DND-41 (cell line): ENCODE measurements at regions not wholly inside any gene's neighbourhood (a gene's known extent, or its start where the extent isn't known, plus 50 kb on each side); places are given as distances from the start of the nearest gene placed in this dataset.

Experiments
- ATAC-seq: fragments of 200-7000 bp; cut with Tn5 transposase; 3 replicates; pipeline ENCODE4 v1.9.1; 2021; ENCODE audit warnings: low read depth; ENCODE audit not compliant: insufficient read depth
- DNase-seq: peaks from one replicate; pipeline ENCODE4 v3.0.0-alpha.2; 2020
- H2AFZ ChIP-seq: 2 replicates; pipeline ENCODE4 v1.6.0; 2012; ENCODE audit warnings: low read depth, low read length
- H3K27ac ChIP-seq: 2 replicates; pipeline ENCODE4 v1.5.1; 2012; ENCODE audit warnings: low read length, inconsistent platforms
- H3K27me3 ChIP-seq: fragments of 200-600 bp; sonication (generic); 2 replicates; pipeline ENCODE4 v1.6.0; 2012; ENCODE audit warnings: low read length, mild to moderate bottlenecking, inconsistent platforms; ENCODE audit not compliant: insufficient read depth, poor library complexity
- H3K36me3 ChIP-seq: 2 replicates; pipeline ENCODE4 v1.5.1; 2012; ENCODE audit warnings: low read length, inconsistent platforms; ENCODE audit not compliant: insufficient read depth
- H3K4me1 ChIP-seq: 2 replicates; pipeline ENCODE4 v1.5.1; 2012; ENCODE audit warnings: mild to moderate bottlenecking, low read length; ENCODE audit not compliant: insufficient read depth
- H3K4me2 ChIP-seq: 2 replicates; pipeline ENCODE4 v1.6.0; 2012; ENCODE audit warnings: mild to moderate bottlenecking, moderate library complexity, low read length, inconsistent platforms; ENCODE audit not compliant: insufficient read depth
- H3K4me3 ChIP-seq, 2 experiments: fragments of 200-600 bp in 1 of 2; shearing (Covaris generic) in 1 of 2; 2 replicates each; pipeline ENCODE4 v1.5.1; 2012 to 2016; ENCODE audit warnings: inconsistent platforms in 2 of 2, low read length in 2 of 2, mild to moderate bottlenecking in 2 of 2, low read depth in 1 of 2, moderate library complexity in 1 of 2
- H3K79me2 ChIP-seq: 2 replicates; pipeline ENCODE4 v1.6.0; 2012; ENCODE audit warnings: low read length, inconsistent platforms; ENCODE audit not compliant: insufficient read depth
- H3K9ac ChIP-seq: 2 replicates; pipeline ENCODE4 v1.6.0; 2012; ENCODE audit warnings: low read depth, mild to moderate bottlenecking, inconsistent platforms, low read length, moderate library complexity
- H3K9me3 ChIP-seq: 2 replicates; pipeline ENCODE4 v1.5.1; 2012; ENCODE audit warnings: low read length, moderate library complexity, mild to moderate bottlenecking, inconsistent platforms; ENCODE audit not compliant: insufficient read depth, severe bottlenecking
- H4K20me1 ChIP-seq: 2 replicates; pipeline ENCODE4 v1.6.0; 2012; ENCODE audit warnings: low read length; ENCODE audit not compliant: insufficient read depth
- CTCF ChIP-seq: IDR thresholded peaks from 2 replicates; pipeline ENCODE4 v1.5.1; 2012; ENCODE audit warnings: borderline replicate concordance, low read length, moderate library complexity, mild to moderate bottlenecking; ENCODE audit not compliant: poor library complexity, severe bottlenecking; ENCODE audit errors: extremely low read depth
- EZH2 ChIP-seq: IDR thresholded peaks from 3 replicates; pipeline ENCODE4 v1.6.1; 2012; ENCODE audit warnings: borderline replicate concordance, low read depth, mild to moderate bottlenecking, moderate library complexity, low read length, inconsistent platforms; ENCODE audit not compliant: severe bottlenecking

- no peaks in the 10 kb centered on the region for H3K9me3 ChIP-seq
- TF ChIP-seq EZH2 (no peak), CTCF (no peak)
- no peaks in the 10 kb centered on the region for H3K36me3 ChIP-seq
- no peak for ATAC-seq
- no peak overlapping the region for H3K4me3 ChIP-seq
- no peak overlapping the region for H3K4me2 ChIP-seq
- no peaks in the 10 kb centered on the region for H3K27me3 ChIP-seq
- no peak overlapping the region for H2AFZ ChIP-seq
- H3K4me1 ChIP-seq = no peaks in the 10 kb centered on the region
- no peaks in the 10 kb centered on the region for H3K79me2 ChIP-seq
- H3K9ac ChIP-seq = no peak overlapping the region
- H3K27ac ChIP-seq = no peak overlapping the region
- DNase-seq = no peak
- no peaks in the 10 kb centered on the region for H4K20me1 ChIP-seq
Observed at GRCh38 chr7:53302496-53303246, 267.2 kb downstream of the POM121L12 start.

- no peaks in the 10 kb centered on the region for H3K9me3 ChIP-seq
Observed at GRCh38 chr7:53303781-53304180, 268.3 kb downstream of the POM121L12 start.

GRCh38 chr7:53306846-53307245 is 271.4 kb downstream of the POM121L12 start:
- no peak overlapping the region for H3K9ac ChIP-seq
- no peaks in the 10 kb centered on the region for H3K79me2 ChIP-seq
- H3K4me2 ChIP-seq = no peak overlapping the region
- no peak overlapping the region for H3K27ac ChIP-seq
- no peaks in the 10 kb centered on the region for H4K20me1 ChIP-seq
- no peaks in the 10 kb centered on the region for H3K36me3 ChIP-seq
- no peaks in the 10 kb centered on the region for H3K4me1 ChIP-seq
- DNase-seq (no peak), ATAC-seq (no peak)
- H3K4me3 ChIP-seq = no peak overlapping the region
- TF ChIP-seq CTCF (no peak), EZH2 (no peak)
- no peak overlapping the region for H2AFZ ChIP-seq
- no peaks in the 10 kb centered on the region for H3K9me3 ChIP-seq
- no peaks in the 10 kb centered on the region for H3K27me3 ChIP-seq

More at GRCh38 chr7:53303781-53304180, 268.3 kb downstream of the POM121L12 start:
- DNase-seq = no peak
- Histone ChIP-seq H3K4me1 (no peaks in the 10 kb centered on the region), H3K36me3 (no peaks in the 10 kb centered on the region), H3K27ac (no peak overlapping the region), H3K27me3 (no peaks in the 10 kb centered on the region), H2AFZ (no peak overlapping the region), H3K4me3 (no peak overlapping the region), H3K9ac (no peak overlapping the region), H3K4me2 (no peak overlapping the region), H3K79me2 (no peaks in the 10 kb centered on the region), H4K20me1 (no peaks in the 10 kb centered on the region)
- no peak for ATAC-seq
- TF ChIP-seq CTCF (no peak), EZH2 (no peak)
